DOHH2 (cell line): ENCODE measurements at regions not wholly inside any gene's neighbourhood (a gene's known extent, or its start where the extent isn't known, plus 50 kb on each side); places are given as distances from the start of the nearest gene placed in this dataset.

ENCODE experiments used
- CTCF ChIP-seq: fragments of 200-600 bp; sonication (generic); IDR thresholded peaks from one replicate; pipeline ENCODE4 v1.5.1; 2014; ENCODE audit warnings: antibody characterized with exemption, mild to moderate bottlenecking, low read depth, low read length; ENCODE audit not compliant: poor library complexity, severe bottlenecking
- EZH2phosphoT487 ChIP-seq: fragments of 200-600 bp; sonication (generic); IDR thresholded peaks from 2 replicates; pipeline ENCODE4 v1.6.1; 2017; ENCODE audit warnings: borderline replicate concordance, mild to moderate bottlenecking, antibody characterized with exemption, low read length, moderate library complexity, mixed read lengths

DNA sequence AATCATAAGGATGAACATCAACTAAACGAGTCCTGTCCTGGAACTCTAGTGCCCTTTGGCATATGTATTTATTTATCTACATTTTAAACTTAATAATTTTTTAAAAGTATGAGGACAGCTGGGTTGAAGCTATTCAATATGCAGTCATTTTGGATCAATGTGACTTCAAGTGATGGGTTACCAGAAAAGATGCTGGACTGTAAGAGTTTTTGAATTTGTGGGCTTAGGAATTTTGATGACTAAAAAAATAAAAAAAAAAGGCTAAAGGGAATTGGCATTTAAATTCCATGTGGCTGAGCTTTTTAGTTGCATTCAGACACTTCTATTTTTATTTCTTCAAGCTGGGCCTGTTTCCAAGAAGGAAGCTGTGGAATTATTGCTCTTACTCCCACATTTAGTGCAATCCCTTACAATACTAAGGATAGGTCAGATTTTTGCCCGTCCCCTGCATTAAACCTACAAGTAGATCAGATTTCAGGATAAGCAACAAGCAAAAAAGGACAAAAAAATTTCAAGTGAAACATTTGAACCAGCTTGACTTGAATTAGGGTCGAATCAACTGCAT is 704.2 kb upstream of the CITED2 start:
- TF ChIP-seq CTCF, result no peak
- no peak for TF ChIP-seq EZH2phosphoT487
